ENCODE measurements at regions not wholly inside any gene's neighbourhood (a gene's known extent, or its start where the extent isn't known, plus 50 kb on each side); places are given as distances from the start of the nearest gene placed in this dataset.
A peak's percentile ranks its signal among the peaks of the same experiment; 100 is the strongest.

- WGBS (ENCODE audit: insufficient coverage) = no CpG with 5 or more reads among the region's 1 CpG
- Histone ChIP-seq H3K27ac (ENCODE audit: insufficient read depth in 1 of 2, low read depth in 1 of 2, low read length in 2 of 2, poor library complexity in 1 of 2, severe bottlenecking in 2 of 2) (no peak overlapping the region), H3K27me3 (replicated peaks in 2 of 5; ENCODE audit: control insufficient read depth in 4 of 5, insufficient read depth in 5 of 5, low read length in 4 of 5) (no peaks in the 10 kb centered on the region), H3K4me3 (ENCODE audit: control insufficient read depth in 1 of 7, extremely low read depth in 1 of 7, insufficient read depth in 4 of 7, low read depth in 2 of 7, low read length in 6 of 7) (no peak overlapping the region), H3K4me1 (ENCODE audit: control extremely low read depth in 1 of 4, control insufficient read depth in 4 of 4, insufficient read depth in 4 of 4, low read length in 3 of 4) (peaks cover 0 to 8% (median 0%) of the 10 kb centered on the region in 4 experiments), H3K36me3 (ENCODE audit: control insufficient read depth in 4 of 4, insufficient read depth in 4 of 4, low read length in 3 of 4) (no peaks in the 10 kb centered on the region), H3K9me3 (ENCODE audit: control extremely low read depth in 1 of 5, control insufficient read depth in 4 of 5, insufficient read depth in 2 of 5, low read depth in 1 of 5, low read length in 4 of 5) (no peaks in the 10 kb centered on the region)
- ChIA-PET CTCF (interaction anchor here (1.0 to 1.6 kb wide), 4 partner anchors 10 to 54 kb away, joined by 3 to 8 read pairs (median 4); no protein-coding TSS in a partner anchor), POLR2A (no interaction called here)
- DNase-seq = no peak
Measured at GRCh38 chr2:60634438-60634837, 81.0 kb upstream of the BCL11A start.

GRCh38 chr2:60641811-60642788 is 88.6 kb upstream of the BCL11A start:
- H3K4me3 ChIP-seq (ENCODE audit: control insufficient read depth in 1 of 7, extremely low read depth in 1 of 7, insufficient read depth in 4 of 7, low read depth in 2 of 7, low read length in 6 of 7) = no peak overlapping the region
- H3K4me1 ChIP-seq (ENCODE audit: control extremely low read depth in 1 of 4, control insufficient read depth in 4 of 4, insufficient read depth in 4 of 4, low read length in 3 of 4) = peaks cover 0 to 2% (median 0%) of the 10 kb centered on the region in 4 experiments
- peak; percentile 76 to 85 (median 85) for DNase-seq
- POLR2A ChIA-PET = no interaction called here
- no peaks in the 10 kb centered on the region for H3K27me3 ChIP-seq (replicated peaks in 2 of 5; ENCODE audit: control insufficient read depth in 4 of 5, insufficient read depth in 5 of 5, low read length in 4 of 5)
- no peaks in the 10 kb centered on the region for H3K9me3 ChIP-seq (ENCODE audit: control extremely low read depth in 1 of 5, control insufficient read depth in 4 of 5, insufficient read depth in 2 of 5, low read depth in 1 of 5, low read length in 4 of 5)
- CTCF ChIA-PET = interaction anchor here (1.0 to 2.6 kb wide), 11 partner anchors 9 to 82 kb away, joined by 3 to 13 read pairs (median 4); no protein-coding TSS in a partner anchor
- WGBS (ENCODE audit: insufficient coverage) = 63% methylated on average over 3 of the region's 6 CpGs
- no peaks in the 10 kb centered on the region for H3K36me3 ChIP-seq (ENCODE audit: control insufficient read depth in 4 of 4, insufficient read depth in 4 of 4, low read length in 3 of 4)
- H3K27ac ChIP-seq (ENCODE audit: insufficient read depth in 1 of 2, low read depth in 1 of 2, low read length in 2 of 2, poor library complexity in 1 of 2, severe bottlenecking in 2 of 2) = no peak overlapping the region

GRCh38 chr2:60643747-60644146 is 90.3 kb upstream of the BCL11A start:
- no peaks in the 10 kb centered on the region for H3K9me3 ChIP-seq (ENCODE audit: control extremely low read depth in 1 of 5, control insufficient read depth in 4 of 5, insufficient read depth in 2 of 5, low read depth in 1 of 5, low read length in 4 of 5)
- no peak overlapping the region for H3K4me3 ChIP-seq (ENCODE audit: control insufficient read depth in 1 of 7, extremely low read depth in 1 of 7, insufficient read depth in 4 of 7, low read depth in 2 of 7, low read length in 6 of 7)
- WGBS (ENCODE audit: insufficient coverage) = 100% methylated on average over 6 of the region's 7 CpGs
- DNase-seq = no peak
- H3K27ac ChIP-seq (ENCODE audit: insufficient read depth in 1 of 2, low read depth in 1 of 2, low read length in 2 of 2, poor library complexity in 1 of 2, severe bottlenecking in 2 of 2) = no peak overlapping the region
- no peaks in the 10 kb centered on the region for H3K27me3 ChIP-seq (replicated peaks in 2 of 5; ENCODE audit: control insufficient read depth in 4 of 5, insufficient read depth in 5 of 5, low read length in 4 of 5)
- peaks cover 0 to 2% (median 0%) of the 10 kb centered on the region in 4 experiments for H3K4me1 ChIP-seq (ENCODE audit: control extremely low read depth in 1 of 4, control insufficient read depth in 4 of 4, insufficient read depth in 4 of 4, low read length in 3 of 4)
- CTCF ChIA-PET = interaction anchor here (0.9 to 2.6 kb wide), 7 partner anchors 9 to 61 kb away, joined by 3 to 13 read pairs (median 5); no protein-coding TSS in a partner anchor
- POLR2A ChIA-PET = no interaction called here
- no peaks in the 10 kb centered on the region for H3K36me3 ChIP-seq (ENCODE audit: control insufficient read depth in 4 of 4, insufficient read depth in 4 of 4, low read length in 3 of 4)

- H3K4me1 ChIP-seq (ENCODE audit: control extremely low read depth in 1 of 4, control insufficient read depth in 4 of 4, insufficient read depth in 4 of 4, low read length in 3 of 4) = peaks cover 0 to 2% (median 0%) of the 10 kb centered on the region in 4 experiments
- no peaks in the 10 kb centered on the region for H3K9me3 ChIP-seq (ENCODE audit: control extremely low read depth in 1 of 5, control insufficient read depth in 4 of 5, insufficient read depth in 2 of 5, low read depth in 1 of 5, low read length in 4 of 5)
- no peaks in the 10 kb centered on the region for H3K27me3 ChIP-seq (replicated peaks in 2 of 5; ENCODE audit: control insufficient read depth in 4 of 5, insufficient read depth in 5 of 5, low read length in 4 of 5)
- H3K4me3 ChIP-seq (ENCODE audit: control insufficient read depth in 1 of 7, extremely low read depth in 1 of 7, insufficient read depth in 4 of 7, low read depth in 2 of 7, low read length in 6 of 7) = no peak overlapping the region
- 91% methylated on average over 5 of the region's 6 CpGs for WGBS (ENCODE audit: insufficient coverage)
- POLR2A ChIA-PET = no interaction called here
- CTCF ChIA-PET = interaction anchor here (0.7 to 1.5 kb wide), 4 partner anchors 9 to 63 kb away, joined by 3 to 8 read pairs (median 4); no protein-coding TSS in a partner anchor
- H3K27ac ChIP-seq (ENCODE audit: insufficient read depth in 1 of 2, low read depth in 1 of 2, low read length in 2 of 2, poor library complexity in 1 of 2, severe bottlenecking in 2 of 2) = no peak overlapping the region
- no peaks in the 10 kb centered on the region for H3K36me3 ChIP-seq (ENCODE audit: control insufficient read depth in 4 of 4, insufficient read depth in 4 of 4, low read length in 3 of 4)
- DNase-seq = no peak
Measured at GRCh38 chr2:60644951-60645350, 91.5 kb upstream of the BCL11A start.

- Histone ChIP-seq H3K4me1 (ENCODE audit: control extremely low read depth in 1 of 4, control insufficient read depth in 4 of 4, insufficient read depth in 4 of 4, low read length in 3 of 4) (no peaks in the 10 kb centered on the region), H3K36me3 (ENCODE audit: control insufficient read depth in 4 of 4, insufficient read depth in 4 of 4, low read length in 3 of 4) (no peaks in the 10 kb centered on the region), H3K4me3 (ENCODE audit: control insufficient read depth in 1 of 7, extremely low read depth in 1 of 7, insufficient read depth in 4 of 7, low read depth in 2 of 7, low read length in 6 of 7) (no peak overlapping the region), H3K27ac (ENCODE audit: insufficient read depth in 1 of 2, low read depth in 1 of 2, low read length in 2 of 2, poor library complexity in 1 of 2, severe bottlenecking in 2 of 2) (no peak overlapping the region), H3K9me3 (ENCODE audit: control extremely low read depth in 1 of 5, control insufficient read depth in 4 of 5, insufficient read depth in 2 of 5, low read depth in 1 of 5, low read length in 4 of 5) (no peaks in the 10 kb centered on the region), H3K27me3 (replicated peaks in 2 of 5; ENCODE audit: control insufficient read depth in 4 of 5, insufficient read depth in 5 of 5, low read length in 4 of 5) (no peaks in the 10 kb centered on the region)
- WGBS (ENCODE audit: insufficient coverage) = 92% methylated on average over 3 of the region's 5 CpGs
- CTCF ChIA-PET = interaction anchor here (0.8 kb wide), 2 partner anchors 26 to 1347 kb away, joined by 3 read pairs; no protein-coding TSS in a partner anchor
- POLR2A ChIA-PET = no interaction called here
- no peak for DNase-seq
Measured at GRCh38 chr2:60648191-60648590, 94.7 kb upstream of the BCL11A start.

GRCh38 chr2:60649721-60650120 is 96.3 kb upstream of the BCL11A start:
- Histone ChIP-seq H3K27me3 (replicated peaks in 2 of 5; ENCODE audit: control insufficient read depth in 4 of 5, insufficient read depth in 5 of 5, low read length in 4 of 5) (no peaks in the 10 kb centered on the region), H3K9me3 (ENCODE audit: control extremely low read depth in 1 of 5, control insufficient read depth in 4 of 5, insufficient read depth in 2 of 5, low read depth in 1 of 5, low read length in 4 of 5) (no peaks in the 10 kb centered on the region), H3K4me3 (ENCODE audit: control insufficient read depth in 1 of 7, extremely low read depth in 1 of 7, insufficient read depth in 4 of 7, low read depth in 2 of 7, low read length in 6 of 7) (no peak overlapping the region), H3K27ac (ENCODE audit: insufficient read depth in 1 of 2, low read depth in 1 of 2, low read length in 2 of 2, poor library complexity in 1 of 2, severe bottlenecking in 2 of 2) (no peak overlapping the region), H3K4me1 (ENCODE audit: control extremely low read depth in 1 of 4, control insufficient read depth in 4 of 4, insufficient read depth in 4 of 4, low read length in 3 of 4) (no peaks in the 10 kb centered on the region), H3K36me3 (ENCODE audit: control insufficient read depth in 4 of 4, insufficient read depth in 4 of 4, low read length in 3 of 4) (no peaks in the 10 kb centered on the region)
- DNase-seq = no peak
- POLR2A ChIA-PET = no interaction called here
- CTCF ChIA-PET = no interaction called here

- no peak overlapping the region for H3K4me3 ChIP-seq (ENCODE audit: control insufficient read depth in 1 of 7, extremely low read depth in 1 of 7, insufficient read depth in 4 of 7, low read depth in 2 of 7, low read length in 6 of 7)
- no peaks in the 10 kb centered on the region for H3K36me3 ChIP-seq (ENCODE audit: control insufficient read depth in 4 of 4, insufficient read depth in 4 of 4, low read length in 3 of 4)
- ChIA-PET CTCF (no interaction called here), POLR2A (interaction anchor here (0.6 kb wide), 1 partner anchor 1414 kb away, joined by 3 read pairs; no protein-coding TSS in a partner anchor)
- no peaks in the 10 kb centered on the region for H3K4me1 ChIP-seq (ENCODE audit: control extremely low read depth in 1 of 4, control insufficient read depth in 4 of 4, insufficient read depth in 4 of 4, low read length in 3 of 4)
- 95% methylated on average over 14 of the region's 15 CpGs for WGBS (ENCODE audit: insufficient coverage)
- no peak overlapping the region for H3K27ac ChIP-seq (ENCODE audit: insufficient read depth in 1 of 2, low read depth in 1 of 2, low read length in 2 of 2, poor library complexity in 1 of 2, severe bottlenecking in 2 of 2)
- no peaks in the 10 kb centered on the region for H3K9me3 ChIP-seq (ENCODE audit: control extremely low read depth in 1 of 5, control insufficient read depth in 4 of 5, insufficient read depth in 2 of 5, low read depth in 1 of 5, low read length in 4 of 5)
- H3K27me3 ChIP-seq (replicated peaks in 2 of 5; ENCODE audit: control insufficient read depth in 4 of 5, insufficient read depth in 5 of 5, low read length in 4 of 5) = no peaks in the 10 kb centered on the region
- no peak for DNase-seq
Measured at GRCh38 chr2:60652832-60653340, 99.4 kb upstream of the BCL11A start.

Measured in common myeloid progenitor, CD34-positive (primary cell).